ENCODE measurements at regions not wholly inside any gene's neighbourhood (a gene's known extent, or its start where the extent isn't known, plus 50 kb on each side); places are given as distances from the start of the nearest gene placed in this dataset.
"Not testable (repeated sequence)": the region's sequence is repeated elsewhere in the genome, so short reads cannot be mapped to it uniquely, and the experiment has no call there.

- CTCF ChIA-PET, result no interaction called here
- POLR2A ChIA-PET, result no interaction called here
These were observed 92.4 kb upstream of the ANXA1 start for GRCh38 chr9:73059247-73059646.

GRCh38 chr9:73056245-73056644 lies 95.4 kb upstream of the ANXA1 start:
- CTCF ChIA-PET, result no interaction called here

GRCh38 chr9:73054091-73054490 lies 97.6 kb upstream of the ANXA1 start:
- CTCF ChIA-PET, result no interaction called here
- POLR2A ChIA-PET, result no interaction called here

More at GRCh38 chr9:73056245-73056644, 95.4 kb upstream of the ANXA1 start:
- POLR2A ChIA-PET, result no interaction called here

GRCh38 chr9:73053543-73053942 lies 98.1 kb upstream of the ANXA1 start:
- CTCF ChIA-PET, result no interaction called here
- POLR2A ChIA-PET, result no interaction called here

- ChIA-PET POLR2A (no interaction called here), CTCF (no interaction called here)
These were observed 98.2 kb upstream of the ALDH1A1 start for GRCh38 chr9:73050887-73051550.

GRCh38 chr9:73050065-73050816 lies 97.4 kb upstream of the ALDH1A1 start:
- ChIA-PET CTCF (no interaction called here), POLR2A (no interaction called here)

GRCh38 chr9:73049280-73049679 lies 96.4 kb upstream of the ALDH1A1 start:
- ChIA-PET CTCF (no interaction called here), POLR2A (no interaction called here)

- ChIA-PET POLR2A (no interaction called here), CTCF (no interaction called here)
These were observed 93.9 kb upstream of the ALDH1A1 start for GRCh38 chr9:73046769-73047168.

- CTCF ChIA-PET, result not testable (repeated sequence)
These were observed 91.9 kb upstream of the ALDH1A1 start for GRCh38 chr9:73044776-73045175.

GRCh38 chr9:73042155-73042554 lies 89.3 kb upstream of the ALDH1A1 start:
- POLR2A ChIA-PET, result no interaction called here
- CTCF ChIA-PET, result no interaction called here

More at GRCh38 chr9:73044776-73045175, 91.9 kb upstream of the ALDH1A1 start:
- POLR2A ChIA-PET, result not testable (repeated sequence)

GRCh38 chr9:73039271-73040263 lies 86.7 kb upstream of the ALDH1A1 start:
- ChIA-PET POLR2A (no interaction called here), CTCF (no interaction called here)

- POLR2A ChIA-PET, result no interaction called here
- CTCF ChIA-PET, result no interaction called here
These were observed 85.8 kb upstream of the ALDH1A1 start for GRCh38 chr9:73038613-73039012.

- ChIA-PET CTCF (no interaction called here), POLR2A (no interaction called here)
These were observed 85.2 kb upstream of the ALDH1A1 start for GRCh38 chr9:73038089-73038509.

GRCh38 chr9:73037613-73038012 lies 84.8 kb upstream of the ALDH1A1 start:
- POLR2A ChIA-PET, result no interaction called here
- CTCF ChIA-PET, result no interaction called here

GRCh38 chr9:73034962-73035361 lies 82.1 kb upstream of the ALDH1A1 start:
- ChIA-PET CTCF (no interaction called here), POLR2A (no interaction called here)

- ChIA-PET CTCF (no interaction called here), POLR2A (no interaction called here)
These were observed 78.5 kb upstream of the ALDH1A1 start for GRCh38 chr9:73031350-73031749.

- ChIA-PET POLR2A (no interaction called here), CTCF (no interaction called here)
These were observed 77.6 kb upstream of the ALDH1A1 start for GRCh38 chr9:73030370-73031030.

- CTCF ChIA-PET, result no interaction called here
These were observed 76.5 kb upstream of the ALDH1A1 start for GRCh38 chr9:73029346-73029745.

GRCh38 chr9:73026375-73026774 lies 73.5 kb upstream of the ALDH1A1 start:
- CTCF ChIA-PET, result no interaction called here
- POLR2A ChIA-PET, result no interaction called here

More at GRCh38 chr9:73029346-73029745, 76.5 kb upstream of the ALDH1A1 start:
- POLR2A ChIA-PET, result no interaction called here

GRCh38 chr9:73024601-73025034 lies 71.8 kb upstream of the ALDH1A1 start:
- ChIA-PET CTCF (no interaction called here), POLR2A (no interaction called here)

Data from activated CD8-positive, alpha-beta memory T cell treated with anti-CD3 and anti-CD28 coated beads for 36 hours (primary cell).